Dedifferentiated amniotic fluid mesenchymal stem cell (primary cell): ENCODE measurements at regions not wholly inside any gene's neighbourhood (a gene's known extent, or its start where the extent isn't known, plus 50 kb on each side); places are given as distances from the start of the nearest gene placed in this dataset.
"Not testable (repeated sequence)": the region's sequence is repeated elsewhere in the genome, so short reads cannot be mapped to it uniquely, and the experiment has no call there.

ENCODE experiments used
- DNase-seq: peaks from one replicate; pipeline ENCODE4 v3.0.0-alpha.2; 2016; ENCODE audit errors: extremely low spot score

DNA sequence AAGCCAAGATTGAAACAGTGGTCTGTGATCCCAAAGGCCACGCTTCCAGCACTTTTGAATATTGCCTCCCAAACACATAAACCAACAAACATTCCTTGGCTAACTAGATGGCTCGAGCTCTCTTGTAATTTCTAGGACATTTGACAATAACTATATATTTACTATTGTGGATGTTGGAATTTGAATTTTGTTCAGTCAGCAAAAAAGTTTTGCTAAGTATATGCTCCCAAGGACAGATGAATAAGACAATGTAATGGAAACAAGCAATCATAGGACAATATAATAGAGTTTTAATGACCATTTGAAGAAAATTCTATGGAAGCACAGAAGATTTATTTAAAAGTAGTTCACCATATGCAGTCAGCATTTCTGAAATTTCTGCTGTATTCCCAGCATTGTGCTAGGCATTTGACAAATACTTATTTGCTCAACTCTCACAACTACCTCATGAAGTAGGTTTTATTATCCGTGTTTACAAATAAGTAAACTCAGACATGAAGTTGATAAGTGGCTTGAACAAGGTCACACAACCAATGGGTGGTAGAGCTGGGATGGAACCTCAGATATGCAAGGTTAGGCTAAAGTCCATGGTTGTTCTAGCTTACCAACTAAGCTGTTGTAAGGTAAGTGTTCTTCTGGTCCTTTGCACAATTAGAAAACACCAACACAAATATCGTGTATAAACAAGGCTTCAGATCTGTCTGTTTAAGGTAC, 205.1 kb downstream of the NUFIP1 start:
- no peak for DNase-seq

DNA sequence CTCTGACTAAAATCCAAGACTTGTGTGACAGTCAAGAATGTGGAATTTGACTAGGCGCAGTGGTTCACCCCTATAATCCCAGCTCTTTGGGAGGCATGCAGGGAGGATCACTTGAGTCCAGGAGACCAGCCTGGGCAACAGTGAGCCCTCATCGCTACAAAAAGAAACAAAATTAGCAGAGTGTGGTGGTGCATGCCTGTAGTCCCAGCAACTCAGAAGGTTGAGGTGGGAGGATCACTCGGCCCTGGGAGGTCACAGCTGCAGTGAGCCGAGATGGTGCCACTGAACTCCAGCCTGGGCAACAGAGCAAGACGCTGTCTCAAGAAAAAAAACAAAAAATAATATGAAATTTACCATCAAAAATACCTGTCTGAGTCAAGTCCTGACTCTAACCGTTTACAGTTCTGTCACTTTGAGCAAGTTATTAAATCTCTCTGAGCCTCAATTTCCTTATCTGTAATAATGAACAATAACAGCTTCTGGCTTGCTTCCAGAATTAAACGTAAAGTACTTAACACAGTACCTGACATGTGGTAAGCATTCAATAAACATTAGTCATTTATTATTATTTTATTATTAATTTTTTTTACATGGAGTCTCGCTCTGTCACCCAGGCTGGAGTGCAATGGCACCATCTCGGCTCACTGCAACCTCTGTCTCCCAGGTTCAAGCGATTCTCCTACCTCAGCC, 204.6 kb upstream of the TSC22D1 start:
- DNase-seq, result no peak

DNA sequence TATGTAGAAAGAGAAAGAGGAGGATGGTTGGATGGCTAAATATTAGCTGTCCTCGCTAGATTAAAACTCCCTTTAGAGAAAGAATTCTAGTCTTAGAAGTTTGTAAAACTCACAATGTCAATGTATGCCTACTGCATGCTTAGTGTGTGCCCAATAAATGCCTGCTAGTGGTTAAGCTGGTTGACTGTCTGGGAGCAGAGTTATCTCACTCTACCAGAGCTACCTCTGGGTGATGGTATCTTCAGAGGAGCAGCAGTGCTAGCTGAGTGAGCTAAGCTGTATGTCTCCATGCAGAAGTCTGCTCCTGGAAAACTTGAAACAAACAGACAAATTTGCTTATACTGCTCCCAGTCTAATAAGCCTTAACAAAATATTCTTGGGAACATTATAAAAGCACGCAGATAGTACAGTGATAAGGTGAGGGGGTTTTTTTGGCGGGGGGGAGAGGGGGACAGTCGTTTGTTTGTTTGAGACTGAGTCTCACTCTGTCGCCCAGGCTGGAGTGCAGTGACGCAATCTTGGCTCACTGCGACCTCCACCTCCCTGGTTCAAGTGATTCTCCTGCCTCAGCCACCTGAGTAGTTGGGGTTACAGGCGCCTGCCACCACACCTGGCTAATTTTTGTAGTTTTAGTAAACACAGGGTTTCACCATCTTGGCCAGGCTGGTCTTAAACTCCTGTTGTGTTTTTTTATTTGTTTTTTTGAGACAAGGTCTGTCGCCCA, 202.8 kb upstream of the TSC22D1 start:
- no peak for DNase-seq

DNA sequence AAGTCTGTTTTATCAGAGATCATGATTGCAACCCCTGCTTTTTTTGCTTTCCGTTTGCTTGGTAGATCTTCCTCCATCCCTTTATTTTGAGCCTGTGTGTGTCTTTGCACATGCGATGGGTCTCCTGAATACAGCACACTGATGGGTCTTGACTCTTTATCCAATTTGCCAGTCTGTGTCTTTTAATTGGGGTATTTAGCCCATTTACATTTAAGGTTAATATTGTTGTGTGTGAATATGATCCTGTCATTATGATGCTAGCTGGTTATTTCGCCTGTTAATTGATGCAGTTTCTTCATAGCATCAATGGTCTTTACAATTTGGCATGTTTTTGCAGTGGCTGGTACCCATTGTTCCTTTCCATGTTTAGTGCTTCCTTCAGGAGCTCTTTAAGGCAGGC, 199.2 kb upstream of the TSC22D1 start:
- DNase-seq, result not testable (repeated sequence)

DNA sequence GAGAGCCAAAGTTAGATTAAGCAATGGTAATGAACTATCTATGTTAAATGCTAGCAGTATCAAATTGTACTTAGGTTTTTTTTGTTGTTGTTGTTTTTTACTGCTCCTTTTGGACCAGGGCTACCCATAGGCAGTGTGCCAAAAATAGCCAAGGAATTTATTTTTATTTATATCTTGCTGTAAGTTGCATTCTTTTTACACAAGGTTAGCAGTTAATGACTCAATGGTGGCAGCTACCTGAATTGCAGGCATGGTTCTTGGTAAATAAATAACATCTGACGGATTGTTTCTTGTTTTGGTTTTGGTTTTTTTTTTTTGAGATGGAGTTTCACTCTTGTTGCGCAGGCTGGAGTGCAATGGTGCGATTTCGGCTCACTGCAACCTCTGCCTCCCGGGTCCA, 194.8 kb upstream of the TSC22D1 start:
- DNase-seq, result no peak

DNA sequence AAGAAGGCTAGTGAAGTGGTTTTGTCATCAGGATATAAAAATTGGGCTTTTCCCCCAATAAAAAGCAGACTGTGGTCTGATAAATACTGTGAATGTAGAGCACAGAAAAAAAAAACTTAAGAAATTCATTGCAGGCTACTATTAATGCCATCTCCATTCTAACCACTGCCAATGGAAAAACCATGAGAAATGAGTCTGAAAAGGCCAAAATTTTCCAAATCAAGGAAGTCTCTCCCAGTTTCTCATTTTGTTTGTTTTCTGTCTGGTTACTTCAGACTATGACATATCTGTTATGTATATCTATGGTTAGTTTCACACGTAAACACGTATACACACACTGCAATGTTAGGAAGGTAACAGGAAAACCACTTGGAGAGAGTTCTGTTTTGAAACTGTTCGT, 193.6 kb upstream of the TSC22D1 start:
- DNase-seq, result no peak

DNA sequence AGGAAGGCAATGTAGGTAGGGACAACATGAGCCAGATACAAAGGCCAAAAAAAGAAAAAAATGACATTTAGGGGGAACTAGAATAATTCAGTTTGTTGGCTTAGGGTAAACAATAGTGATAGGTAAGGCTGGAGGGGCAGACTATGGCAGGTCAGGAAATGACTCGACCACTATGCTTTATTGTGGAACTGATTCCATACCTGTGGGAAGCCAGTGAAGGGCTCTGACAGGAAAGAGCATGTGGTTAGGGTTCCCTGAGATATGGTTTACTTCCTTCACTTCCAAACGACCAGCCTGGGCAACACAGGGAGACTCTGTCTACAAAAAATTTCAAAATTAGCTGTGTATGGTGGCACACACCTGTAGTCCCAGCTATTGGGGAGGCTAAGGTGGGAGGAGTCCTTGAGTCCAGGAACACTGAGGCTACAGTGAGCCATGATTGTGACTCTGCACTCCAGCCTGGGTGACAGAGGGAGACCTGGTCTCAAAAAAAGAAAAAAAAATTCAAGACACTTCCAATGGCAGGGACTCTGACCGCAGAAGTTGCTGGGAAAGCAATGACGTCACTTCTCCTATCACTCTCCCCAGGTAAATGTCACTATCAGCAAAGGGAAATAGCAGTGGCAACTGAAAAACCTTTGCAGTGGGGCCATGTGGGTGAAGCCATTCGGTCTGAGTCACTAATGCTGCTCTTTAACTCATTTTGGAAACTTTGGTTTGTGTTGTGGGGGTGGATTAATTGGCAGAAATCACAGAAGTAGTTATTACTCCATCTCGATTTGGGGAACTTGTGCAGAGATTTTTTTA, 192.8 kb upstream of the TSC22D1 start:
- DNase-seq, result no peak

DNA sequence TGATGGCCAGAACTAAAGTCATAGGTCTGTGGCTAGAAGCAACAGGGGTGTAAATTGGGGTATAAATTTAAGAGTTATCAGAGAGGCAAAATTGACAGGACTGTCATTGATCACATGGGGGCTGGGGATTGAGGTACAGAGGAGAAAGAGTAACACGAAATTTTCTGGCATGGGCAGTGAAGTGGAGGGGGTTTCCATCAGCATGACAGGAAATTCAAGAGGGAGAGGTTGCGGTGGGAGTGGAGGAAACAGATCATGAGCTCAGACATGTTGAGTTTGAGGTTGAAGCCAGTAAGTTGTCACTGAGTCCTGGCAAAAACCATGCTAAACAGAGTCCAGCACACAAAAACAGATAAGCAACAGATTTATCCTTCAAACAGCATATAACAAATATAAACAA, 192.1 kb upstream of the TSC22D1 start:
- no peak for DNase-seq

DNA sequence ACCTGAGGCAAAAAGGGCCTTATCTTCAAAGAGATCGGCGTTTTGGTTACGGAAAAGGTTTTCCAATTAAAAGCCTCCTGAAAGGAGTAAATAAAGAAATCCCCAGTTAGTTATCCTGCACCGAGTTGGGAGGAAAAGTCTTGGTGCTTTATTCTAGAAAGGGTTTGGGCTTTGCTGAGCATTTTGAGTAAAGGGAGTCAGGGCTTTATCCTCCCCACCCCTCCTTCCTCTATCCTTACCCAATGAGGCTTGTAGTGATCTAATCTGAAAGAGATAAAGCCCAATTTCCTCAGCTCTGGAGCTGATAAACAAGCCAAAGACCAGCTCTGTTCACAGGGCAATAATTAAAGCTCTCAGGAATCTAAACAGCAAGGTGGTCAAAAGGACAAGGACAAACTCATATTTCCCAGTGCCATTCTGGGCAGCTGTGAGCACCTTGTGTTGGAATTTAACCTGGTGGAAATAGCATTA, 188.9 kb upstream of the TSC22D1 start:
- no peak for DNase-seq

DNA sequence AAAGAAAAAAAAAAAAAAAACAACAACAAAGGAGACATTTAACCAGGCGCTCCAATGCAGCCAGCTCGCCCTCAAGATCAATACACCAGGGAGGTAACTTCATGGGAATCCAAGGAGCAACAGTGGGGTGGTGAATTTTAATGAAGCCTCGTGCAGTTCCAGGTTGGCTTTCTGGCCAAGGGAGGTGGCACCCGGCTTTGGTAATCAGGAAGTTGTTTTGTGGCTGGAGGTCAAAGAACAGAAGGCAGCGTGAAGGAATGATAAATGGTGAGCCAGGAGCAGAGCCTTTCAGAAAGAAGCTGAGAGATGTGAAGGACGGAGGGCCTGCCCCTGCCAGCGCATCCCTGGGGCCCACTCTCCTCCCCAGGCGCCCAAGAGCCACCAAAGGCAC, 188.2 kb upstream of the TSC22D1 start:
- DNase-seq, result no peak

DNA sequence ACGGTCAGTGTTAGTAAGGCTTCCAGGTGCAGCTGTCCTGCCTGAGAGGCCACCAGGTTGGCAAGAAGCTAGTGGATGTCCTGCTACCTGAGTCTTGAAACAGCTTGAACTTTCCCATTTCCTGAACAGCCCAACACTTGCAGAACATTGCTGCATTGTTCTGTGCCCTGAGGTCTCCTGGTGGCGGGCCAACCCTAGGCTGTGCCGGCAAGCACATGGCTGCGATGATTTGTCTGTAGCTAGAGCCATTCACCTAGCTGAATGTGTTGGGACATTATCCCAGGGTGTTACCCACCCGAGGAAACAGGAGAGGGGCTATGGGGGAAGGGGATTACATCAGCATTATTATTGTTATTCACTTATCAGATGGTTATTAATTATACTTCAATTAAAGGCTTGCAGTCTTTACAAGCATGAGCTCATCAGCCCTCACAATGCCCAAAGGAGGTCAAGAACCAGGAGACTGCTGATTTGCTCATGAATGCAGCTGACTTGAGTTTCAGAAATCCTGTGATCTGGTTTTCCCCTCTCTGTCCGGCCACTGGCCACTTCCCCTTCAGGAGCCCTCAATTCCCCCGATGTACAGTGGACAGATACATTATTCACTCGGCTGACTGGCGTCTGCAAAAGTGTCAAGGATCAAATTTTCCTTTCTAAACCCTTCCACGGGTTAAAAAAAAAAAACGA, 187.6 kb upstream of the TSC22D1 start:
- DNase-seq, result no peak

DNA sequence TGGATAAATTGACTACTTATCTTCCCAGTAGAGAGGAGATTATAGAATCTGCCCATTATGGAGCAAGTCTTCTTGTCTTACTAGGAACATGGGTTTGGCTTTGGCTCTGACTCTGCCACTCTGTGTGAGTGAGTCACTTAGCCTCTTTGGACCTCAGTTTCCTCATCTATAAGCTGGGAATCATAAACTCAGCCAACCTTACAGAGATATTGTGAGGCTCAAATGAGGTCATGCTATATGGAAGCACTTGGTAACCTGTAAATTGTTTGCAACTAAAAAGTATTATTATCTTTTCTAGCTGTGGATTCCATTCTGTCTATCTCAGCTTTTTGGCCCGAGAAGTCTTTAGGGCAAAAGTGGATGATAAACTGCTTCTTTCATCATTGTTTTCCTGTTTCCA, 186.8 kb upstream of the TSC22D1 start:
- no peak for DNase-seq

DNA sequence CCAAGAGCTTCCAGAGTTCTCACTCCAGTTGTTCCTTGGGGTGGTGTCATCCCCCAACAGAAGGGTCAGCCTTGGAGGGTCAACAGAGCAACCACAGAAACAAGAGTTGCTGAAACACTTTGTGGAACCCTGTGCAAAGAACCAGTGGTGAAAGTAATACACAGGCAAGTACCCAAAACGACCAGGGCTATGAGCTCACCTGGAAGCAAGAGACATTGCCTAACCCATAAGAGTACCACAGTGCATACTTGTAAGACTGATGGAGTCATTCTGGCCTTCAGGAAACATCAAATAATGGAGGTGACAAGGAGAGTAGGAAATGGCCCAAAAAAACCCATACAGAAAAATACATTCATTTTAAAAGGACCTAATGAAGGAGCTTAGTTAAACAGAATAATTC, 184.3 kb upstream of the TSC22D1 start:
- DNase-seq, result no peak

DNA sequence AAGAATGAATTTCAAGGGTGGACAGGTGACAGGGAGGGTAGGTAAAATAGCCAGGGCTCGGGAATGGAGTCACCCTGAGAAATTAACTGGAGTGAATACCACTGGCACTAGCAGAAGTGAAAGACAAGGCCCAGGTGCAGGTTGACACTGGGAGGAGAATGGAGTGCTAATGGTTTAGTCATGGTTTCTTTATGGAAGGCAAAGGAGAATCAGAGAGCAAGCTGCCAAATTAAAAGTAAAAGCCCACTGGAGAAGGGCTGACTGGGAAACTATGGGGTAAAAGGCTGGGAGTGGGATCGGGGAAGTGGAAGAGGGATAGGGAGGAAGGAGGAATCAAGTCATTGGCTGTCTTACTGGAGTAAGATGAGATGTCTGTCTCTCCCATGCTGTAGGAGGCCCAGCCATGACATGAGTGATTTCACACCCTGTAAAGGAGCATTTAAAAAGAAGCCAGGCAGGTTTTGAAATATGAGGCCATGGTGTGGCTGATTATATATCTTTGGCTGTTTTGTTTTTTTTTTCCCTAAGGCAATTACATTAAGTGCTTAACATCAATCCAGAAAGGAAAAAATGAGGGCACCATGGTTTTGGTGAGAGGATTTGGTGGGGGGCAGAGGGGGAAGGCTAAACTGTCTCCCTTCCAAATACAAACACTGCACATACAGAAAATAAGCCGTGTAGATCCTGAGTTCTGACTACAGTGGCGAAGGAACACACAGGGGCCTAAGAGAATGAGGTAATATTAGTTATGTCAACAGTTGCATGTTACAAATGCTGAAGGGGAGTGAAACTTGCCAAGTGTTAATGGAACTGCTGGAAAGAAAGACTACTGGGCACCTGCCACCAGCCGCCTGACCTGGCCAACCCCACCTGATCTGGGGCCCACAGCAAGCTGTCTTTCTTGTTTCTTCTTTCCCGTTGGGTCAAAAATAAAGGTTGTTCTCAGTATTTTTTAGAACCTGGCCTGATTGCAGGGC, 183.5 kb upstream of the TSC22D1 start:
- DNase-seq, result no peak

DNA sequence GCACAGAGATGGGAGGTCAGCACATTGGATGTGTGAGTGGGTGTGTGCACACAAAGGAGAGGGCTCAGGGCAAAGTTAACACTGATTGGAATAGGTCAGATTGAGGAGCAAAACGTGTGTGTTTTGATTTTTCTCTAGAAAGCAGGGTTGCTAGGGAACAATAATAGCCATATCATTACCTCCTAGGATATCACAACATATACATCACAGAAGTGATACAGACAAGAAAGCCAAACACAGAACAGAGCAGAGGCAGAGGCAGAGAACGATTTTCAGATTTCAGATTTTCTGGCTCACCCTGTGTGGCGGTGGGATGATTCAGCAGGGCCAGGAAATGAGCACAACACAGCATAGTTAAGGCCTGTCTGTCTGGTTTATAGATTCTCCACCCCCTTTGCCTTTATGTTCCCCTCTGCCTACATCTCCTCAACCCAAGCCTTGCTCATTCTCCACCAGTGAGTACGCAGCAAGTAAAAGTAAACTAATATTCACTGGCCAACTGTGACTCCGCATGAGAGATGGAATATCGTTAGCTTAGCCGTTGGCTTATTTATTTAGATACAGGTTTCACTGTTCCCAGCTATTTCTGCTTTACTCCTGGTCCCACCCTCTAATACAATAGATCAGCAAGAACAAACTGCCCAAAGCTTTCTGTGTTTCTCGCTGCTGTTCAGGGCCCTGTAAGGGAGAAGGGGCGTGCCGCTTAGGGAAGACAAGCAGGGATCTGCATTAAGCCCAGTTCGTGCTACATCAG, 182.7 kb upstream of the TSC22D1 start:
- DNase-seq, result peak; percentile 65

DNA sequence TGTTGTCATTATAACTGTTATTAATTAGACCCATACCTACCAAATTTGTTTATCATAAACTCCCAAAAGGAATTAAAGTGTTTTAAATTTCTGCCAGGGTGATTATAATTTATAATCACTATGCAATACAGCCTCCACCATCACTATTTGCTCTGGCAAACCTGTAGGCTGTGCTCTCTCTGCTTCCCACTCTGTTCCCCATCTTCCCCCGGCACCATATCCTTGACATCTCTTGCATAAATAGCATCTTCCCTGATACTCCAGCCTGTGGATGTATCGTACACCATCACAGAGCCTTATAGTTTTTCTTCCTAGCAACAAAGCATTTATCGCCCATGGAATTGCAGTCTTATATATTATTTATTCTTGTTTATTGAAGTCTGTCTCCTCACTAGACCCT, 181.5 kb upstream of the TSC22D1 start:
- DNase-seq, result peak; percentile 5

DNA sequence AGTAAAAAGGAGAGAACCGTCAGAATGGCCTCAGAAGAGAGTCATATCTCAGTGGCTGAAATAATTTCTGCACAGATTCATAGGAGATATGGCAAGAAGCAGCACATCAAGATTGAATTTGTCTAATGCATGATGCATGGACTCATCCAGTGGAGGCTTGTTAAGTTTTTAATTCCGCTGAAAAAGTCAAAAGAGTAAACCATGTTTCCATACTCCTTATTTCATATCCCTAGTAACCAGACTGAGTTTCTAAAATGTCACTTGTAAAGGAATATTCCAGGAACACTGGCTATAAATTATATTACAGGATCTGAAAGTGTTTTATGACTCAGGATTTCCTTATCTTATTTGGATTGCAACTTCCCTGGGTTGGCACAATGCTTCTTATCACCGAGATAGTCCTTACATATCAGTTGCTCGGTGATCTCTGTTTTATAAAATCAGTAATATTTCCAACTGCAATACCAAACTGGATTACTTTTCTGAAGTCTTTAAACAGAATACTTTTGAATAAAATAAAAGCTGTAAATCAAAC, 180.2 kb upstream of the TSC22D1 start:
- DNase-seq, result no peak

DNA sequence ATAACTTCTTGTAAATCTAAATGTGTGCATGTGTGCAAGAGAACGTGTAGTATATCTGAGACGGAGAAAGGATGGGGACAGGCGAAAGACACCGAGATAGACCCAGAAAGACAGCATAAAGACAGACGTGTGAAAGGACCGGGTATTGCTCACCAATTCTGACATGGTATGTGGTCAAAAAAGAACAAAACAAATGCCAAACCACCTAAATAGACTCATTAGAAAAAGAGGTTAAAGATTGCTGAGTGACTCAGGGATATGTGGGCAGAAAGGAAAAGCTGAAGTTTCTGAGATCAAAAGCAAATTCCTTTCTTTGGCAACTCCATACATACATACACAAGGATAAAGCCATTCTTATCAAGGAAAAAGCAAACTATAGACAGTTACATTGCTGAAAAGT, 179.7 kb upstream of the TSC22D1 start:
- no peak for DNase-seq

DNA sequence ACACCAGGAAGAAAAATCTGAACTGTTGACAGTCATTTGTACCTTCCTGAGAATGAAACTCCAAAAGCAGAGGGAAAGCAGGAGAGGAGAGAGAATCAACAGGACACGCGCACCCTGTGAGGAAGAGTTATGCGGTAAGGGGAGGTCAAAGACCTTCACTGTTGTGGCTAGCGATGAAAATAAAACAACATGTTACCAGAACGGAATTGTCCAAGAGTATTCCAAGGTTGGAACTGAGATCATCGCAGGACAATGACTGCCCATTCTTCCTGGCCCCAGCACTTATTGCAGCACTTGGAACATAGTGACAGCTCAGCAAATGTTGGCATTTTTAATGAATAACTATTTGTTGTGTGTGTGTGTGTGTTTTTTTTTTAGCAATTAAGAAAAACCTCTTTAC, 176.0 kb upstream of the TSC22D1 start:
- no peak for DNase-seq
